Progenitor cell of endocrine pancreas (in vitro differentiated cells): ENCODE measurements at regions not wholly inside any gene's neighbourhood (a gene's known extent, or its start where the extent isn't known, plus 50 kb on each side); places are given as distances from the start of the nearest gene placed in this dataset.
"Not testable (repeated sequence)": the region's sequence is repeated elsewhere in the genome, so short reads cannot be mapped to it uniquely, and the experiment has no call there.

ENCODE experiments used
- DNase-seq: peaks from one replicate; pipeline ENCODE4 v3.0.0; 2021; ENCODE audit warnings: low spot score; ENCODE audit not compliant: unreplicated experiment
- H3K27ac Mint-ChIP-seq: 2 replicates; pipeline ENCODE4 v1.8.0; 2021; ENCODE audit warnings: mild to moderate bottlenecking, moderate library complexity, mixed read lengths
- H3K27me3 Mint-ChIP-seq: 2 replicates; pipeline ENCODE4 v1.8.0; 2021; ENCODE audit warnings: mixed read lengths
- H3K36me3 Mint-ChIP-seq: 2 replicates; pipeline ENCODE4 v1.8.0; 2022; ENCODE audit warnings: mixed read lengths; ENCODE audit not compliant: insufficient read depth
- H3K4me1 Mint-ChIP-seq: 2 replicates; pipeline ENCODE4 v1.8.0; 2021; ENCODE audit warnings: low read depth, mixed read lengths
- H3K4me3 Mint-ChIP-seq: 2 replicates; pipeline ENCODE4 v1.8.0; 2021; ENCODE audit warnings: low read depth, mild to moderate bottlenecking, moderate library complexity, mixed read lengths
- H3K9me3 Mint-ChIP-seq: 2 replicates; pipeline ENCODE4 v1.8.0; 2021; ENCODE audit warnings: low read depth, mixed read lengths
- CTCF ChIP-seq: fragments of 200-600 bp; sonication (generic); IDR thresholded peaks from one replicate; pipeline ENCODE4 v1.5.0; 2021; ENCODE audit warnings: antibody characterized with exemption, mild to moderate bottlenecking; ENCODE audit not compliant: unreplicated experiment

- Mint-ChIP-seq H3K27ac (no peak overlapping the region), H3K4me3 (no peak overlapping the region), H3K9me3 (no peaks in the 10 kb centered on the region), H3K27me3 (no peaks in the 10 kb centered on the region), H3K36me3 (no peaks in the 10 kb centered on the region), H3K4me1 (no peaks in the 10 kb centered on the region)
- DNase-seq, result no peak
- no peak for TF ChIP-seq CTCF
These were observed 71.2 kb upstream of the ERCC4 start for GRCh38 chr16:13848795-13849194.

- not testable (repeated sequence) for H3K27ac Mint-ChIP-seq, H3K36me3 Mint-ChIP-seq, DNase-seq, H3K9me3 Mint-ChIP-seq, H3K4me3 Mint-ChIP-seq, H3K4me1 Mint-ChIP-seq, H3K27me3 Mint-ChIP-seq
These were observed 69.8 kb upstream of the ERCC4 start for GRCh38 chr16:13850173-13850572.

- Mint-ChIP-seq H3K4me1 (no peaks in the 10 kb centered on the region), H3K27me3 (peaks cover 3% of the 10 kb centered on the region), H3K4me3 (no peak overlapping the region), H3K27ac (no peak overlapping the region), H3K9me3 (no peaks in the 10 kb centered on the region), H3K36me3 (no peaks in the 10 kb centered on the region)
- TF ChIP-seq CTCF, result no peak
- DNase-seq, result no peak
These were observed 67.1 kb upstream of the ERCC4 start for GRCh38 chr16:13852827-13853226.

- Mint-ChIP-seq H3K36me3 (no peaks in the 10 kb centered on the region), H3K27ac (no peak overlapping the region), H3K9me3 (no peaks in the 10 kb centered on the region), H3K27me3 (peaks cover 5% of the 10 kb centered on the region), H3K4me1 (no peaks in the 10 kb centered on the region), H3K4me3 (no peak overlapping the region)
- TF ChIP-seq CTCF, result no peak
- no peak for DNase-seq
These were observed 63.6 kb upstream of the ERCC4 start for GRCh38 chr16:13856398-13856797.

- no peak for DNase-seq
- Mint-ChIP-seq H3K9me3 (no peaks in the 10 kb centered on the region), H3K27me3 (peaks cover 5% of the 10 kb centered on the region), H3K27ac (no peak overlapping the region), H3K4me3 (no peak overlapping the region), H3K4me1 (no peaks in the 10 kb centered on the region), H3K36me3 (no peaks in the 10 kb centered on the region)
- TF ChIP-seq CTCF, result no peak
These were observed 63.0 kb upstream of the ERCC4 start for GRCh38 chr16:13856811-13857511.

- no peak for TF ChIP-seq CTCF
- Mint-ChIP-seq H3K4me1 (no peaks in the 10 kb centered on the region), H3K9me3 (peaks cover 4% of the 10 kb centered on the region), H3K27me3 (peaks cover 5% of the 10 kb centered on the region), H3K27ac (no peak overlapping the region), H3K4me3 (no peak overlapping the region), H3K36me3 (no peaks in the 10 kb centered on the region)
- no peak for DNase-seq
These were observed 60.9 kb upstream of the ERCC4 start for GRCh38 chr16:13858873-13859580.
